Esophagus squamous epithelium (tissue), 5 donors: ENCODE measurements at regions not wholly inside any gene's neighbourhood (a gene's known extent, or its start where the extent isn't known, plus 50 kb on each side); places are given as distances from the start of the nearest gene placed in this dataset.

Source experiments
- DNase-seq: peaks from one replicate; lab custom pipeline; 2025; lab: John Stamatoyannopoulos, UW
- H3K27ac ChIP-seq, 4 donors: fragments of 200-600 bp; sonication (generic); one replicate each; pipeline ENCODE4 v1.5.1; 2016 to 2019; ENCODE audit warnings: mild to moderate bottlenecking in 1 of 4
- H3K27me3 ChIP-seq, 4 donors: fragments of 200-600 bp; sonication (generic); 1 replicate in 3 of 4; 2 replicates in 1 of 4; pipeline versions ENCODE4 v1.5.1 to v1.6.0; 2017 to 2021; ENCODE audit warnings: antibody characterized with exemption in 1 of 4
- H3K36me3 ChIP-seq, 3 donors: fragments of 200-600 bp; sonication (generic); one replicate each; pipeline ENCODE4 v1.5.1; 2016 to 2019
- H3K4me1 ChIP-seq, 3 donors: fragments of 200-600 bp; sonication (generic); one replicate each; pipeline ENCODE4 v1.5.1; 2017 to 2019
- H3K4me3 ChIP-seq, 4 donors: fragments of 200-600 bp; sonication (generic); 1 replicate in 3 of 4; 2 replicates in 1 of 4; pipeline ENCODE4 v1.5.1; 2016 to 2019; ENCODE audit warnings: mild to moderate bottlenecking in 2 of 4, moderate library complexity in 1 of 4
- H3K9me3 ChIP-seq, 3 donors: fragments of 200-600 bp; sonication (generic); one replicate each; pipeline ENCODE4 v1.5.1; 2016 to 2019
- CTCF ChIP-seq, 6 experiments: fragments of 450-650 bp in 4 of 6; fragments of 200-600 bp in 2 of 6; sonication (generic) in 2 of 6; IDR thresholded peaks; one replicate each; pipeline ENCODE4 v1.5.1; 2016 to 2019; ENCODE audit warnings: antibody characterized with exemption in 6 of 6, mild to moderate bottlenecking in 4 of 6, moderate library complexity in 4 of 6
- POLR2A ChIP-seq, 4 donors: fragments of 450-650 bp; IDR thresholded peaks; one replicate each; pipeline ENCODE4 v1.6.1; 2017; ENCODE audit warnings: antibody characterized with exemption in 4 of 4, mild to moderate bottlenecking in 4 of 4, moderate library complexity in 3 of 4
- WGBS, 2 donors: methylation state at CpG; one replicate each; pipeline ENCODE4 v1.1.5; 2018; 5-methylcytosine and 5-hydroxymethylcytosine counted together
- intact Hi-C: fragments of 100-400 bp; cut with DNase I; formaldehyde crosslinking; loops from one replicate; pipeline ENCODE4 v1.15.0; 2022
- donor health status: DM: yes; HTN: yes; CAD: no.

GRCh38 chr1:24999426-24999825 is 69.3 kb upstream of the RUNX3 start:
- H3K9me3 ChIP-seq: no peaks in the 10 kb centered on the region
- peaks cover 0 to 2% (median 0%) of the 10 kb centered on the region in 4 donors for H3K27me3 ChIP-seq
- no peaks in the 10 kb centered on the region for H3K36me3 ChIP-seq
- no peak overlapping the region for H3K27ac ChIP-seq
- 79 to 92% methylated on average over 5 to 10 of the region's 10 CpGs for WGBS, 2 donors
- no peaks in the 10 kb centered on the region for H3K4me1 ChIP-seq
- intact Hi-C loops: no loop called here
- TF ChIP-seq CTCF (IDR thresholded peaks at IDR 0.05) (no peak), POLR2A (IDR thresholded peaks at IDR 0.05) (no peak)
- no peak for DNase-seq
- no peak overlapping the region for H3K4me3 ChIP-seq

GRCh38 chr1:24998563-24999245 is 68.6 kb upstream of the RUNX3 start:
- no peak for DNase-seq
- H3K9me3 ChIP-seq: no peaks in the 10 kb centered on the region
- H3K4me3 ChIP-seq: no peak overlapping the region
- no peaks in the 10 kb centered on the region for H3K4me1 ChIP-seq
- TF ChIP-seq POLR2A (IDR thresholded peaks at IDR 0.05): no peak
- no peak for TF ChIP-seq CTCF (IDR thresholded peaks at IDR 0.05)
- no peaks in the 10 kb centered on the region for H3K36me3 ChIP-seq
- intact Hi-C loops: no loop called here
- 67 to 81% methylated on average over 5 to 7 of the region's 12 CpGs for WGBS, 2 donors
- H3K27ac ChIP-seq: no peak overlapping the region
- H3K27me3 ChIP-seq: peaks cover 0 to 9% (median 0%) of the 10 kb centered on the region in 4 donors

- intact Hi-C loops: no loop called here
- Histone ChIP-seq H3K27me3 (peaks cover 0 to 24% (median 0%) of the 10 kb centered on the region in 4 donors), H3K9me3 (no peaks in the 10 kb centered on the region), H3K27ac (no peak overlapping the region), H3K4me3 (no peak overlapping the region), H3K36me3 (no peaks in the 10 kb centered on the region), H3K4me1 (no peaks in the 10 kb centered on the region)
- DNase-seq: no peak
- TF ChIP-seq POLR2A (IDR thresholded peaks at IDR 0.05): no peak
- no peak for TF ChIP-seq CTCF (IDR thresholded peaks at IDR 0.05)
- 81 to 90% methylated on average over 2 to 12 of the region's 14 CpGs for WGBS, 2 donors
Measured at GRCh38 chr1:24996983-24997893, 67.2 kb upstream of the RUNX3 start.

GRCh38 chr1:24996456-24996855 is 66.4 kb upstream of the RUNX3 start:
- no peak overlapping the region for H3K27ac ChIP-seq
- DNase-seq: no peak
- H3K9me3 ChIP-seq: no peaks in the 10 kb centered on the region
- 77 to 81% methylated on average over 3 to 4 of the region's 5 CpGs for WGBS, 2 donors
- no peaks in the 10 kb centered on the region for H3K36me3 ChIP-seq
- no peak for TF ChIP-seq CTCF (IDR thresholded peaks at IDR 0.05)
- no peak for TF ChIP-seq POLR2A (IDR thresholded peaks at IDR 0.05)
- no peak overlapping the region for H3K4me3 ChIP-seq
- no peaks in the 10 kb centered on the region for H3K4me1 ChIP-seq
- peaks cover 0 to 32% (median 0%) of the 10 kb centered on the region in 4 donors for H3K27me3 ChIP-seq
- intact Hi-C loops: no loop called here

GRCh38 chr1:24995661-24996060 is 65.6 kb upstream of the RUNX3 start:
- 50% methylated on average over 1 of the region's 3 CpGs; no CpG with 5 or more reads in 1 of the 2 donors for WGBS, 2 donors
- no peaks in the 10 kb centered on the region for H3K36me3 ChIP-seq
- H3K27me3 ChIP-seq: peaks cover 0 to 40% (median 0%) of the 10 kb centered on the region in 4 donors
- no peaks in the 10 kb centered on the region for H3K4me1 ChIP-seq
- TF ChIP-seq POLR2A (IDR thresholded peaks at IDR 0.05): no peak
- no peak for TF ChIP-seq CTCF (IDR thresholded peaks at IDR 0.05)
- no peak for DNase-seq
- H3K9me3 ChIP-seq: no peaks in the 10 kb centered on the region
- H3K27ac ChIP-seq: no peak overlapping the region
- H3K4me3 ChIP-seq: no peak overlapping the region
- intact Hi-C loops: no loop called here
